22Rv1 (cell line): ENCODE measurements at regions not wholly inside any gene's neighbourhood (a gene's known extent, or its start where the extent isn't known, plus 50 kb on each side); places are given as distances from the start of the nearest gene placed in this dataset.

ENCODE experiments used
- CTCF ChIP-seq: fragments of 450-650 bp; IDR thresholded peaks from 2 replicates; pipeline ENCODE4 v1.5.1; 2017; ENCODE audit warnings: mild to moderate bottlenecking
- ZFX ChIP-seq: fragments of 450-650 bp; IDR thresholded peaks from 2 replicates; pipeline ENCODE4 v1.6.1; 2017; ENCODE audit warnings: antibody characterized with exemption, borderline replicate concordance

GRCh38 chr21:28257276-28257675 is 735.4 kb downstream of the LTN1 start:
- TF ChIP-seq CTCF (no peak), ZFX (no peak)
